ENCODE measurements at regions not wholly inside any gene's neighbourhood (a gene's known extent, or its start where the extent isn't known, plus 50 kb on each side); places are given as distances from the start of the nearest gene placed in this dataset.
A peak's percentile ranks its signal among the peaks of the same experiment; 100 is the strongest.

GRCh38 chr1:117271129-117271528, 60.4 kb upstream of the VTCN1 start:
- no peak for DNase-seq
- H3K36me3 ChIP-seq (replicated peaks; ENCODE audit: control insufficient read depth, insufficient read depth, low read length), result no peaks in the 10 kb centered on the region
- no peaks in the 10 kb centered on the region for H3K27me3 ChIP-seq (ENCODE audit: control insufficient read depth, insufficient read depth, low read length)
- H3K4me3 ChIP-seq (ENCODE audit: insufficient read depth, low read depth, low read length), result no peak overlapping the region

GRCh38 chr1:117270679-117271078, 60.0 kb upstream of the VTCN1 start:
- H3K36me3 ChIP-seq (replicated peaks; ENCODE audit: control insufficient read depth, insufficient read depth, low read length), result no peaks in the 10 kb centered on the region
- H3K27me3 ChIP-seq (ENCODE audit: control insufficient read depth, insufficient read depth, low read length), result no peaks in the 10 kb centered on the region
- DNase-seq, result no peak
- H3K4me3 ChIP-seq (ENCODE audit: insufficient read depth, low read depth, low read length), result no peak overlapping the region

GRCh38 chr1:117268535-117269455, 58.1 kb upstream of the VTCN1 start:
- H3K4me3 ChIP-seq (ENCODE audit: insufficient read depth, low read depth, low read length), result no peak overlapping the region
- DNase-seq, result peak; percentile 62
- H3K27me3 ChIP-seq (ENCODE audit: control insufficient read depth, insufficient read depth, low read length), result no peaks in the 10 kb centered on the region
- H3K36me3 ChIP-seq (replicated peaks; ENCODE audit: control insufficient read depth, insufficient read depth, low read length), result no peaks in the 10 kb centered on the region

GRCh38 chr1:117267232-117267774, 56.6 kb upstream of the VTCN1 start:
- Histone ChIP-seq H3K27me3 (ENCODE audit: control insufficient read depth, insufficient read depth, low read length) (no peaks in the 10 kb centered on the region), H3K36me3 (replicated peaks; ENCODE audit: control insufficient read depth, insufficient read depth, low read length) (no peaks in the 10 kb centered on the region), H3K4me3 (ENCODE audit: insufficient read depth, low read depth, low read length) (no peak overlapping the region)

GRCh38 chr1:117262976-117263375, 52.2 kb upstream of the VTCN1 start:
- no peak for DNase-seq
- Histone ChIP-seq H3K4me3 (ENCODE audit: insufficient read depth, low read depth, low read length) (no peak overlapping the region), H3K36me3 (replicated peaks; ENCODE audit: control insufficient read depth, insufficient read depth, low read length) (no peaks in the 10 kb centered on the region), H3K27me3 (ENCODE audit: control insufficient read depth, insufficient read depth, low read length) (no peaks in the 10 kb centered on the region)

More at GRCh38 chr1:117267232-117267774, 56.6 kb upstream of the VTCN1 start:
- DNase-seq, result no peak

GRCh38 chr1:117261424-117261785, 50.7 kb upstream of the VTCN1 start:
- no peaks in the 10 kb centered on the region for H3K36me3 ChIP-seq (replicated peaks; ENCODE audit: control insufficient read depth, insufficient read depth, low read length)
- no peaks in the 10 kb centered on the region for H3K27me3 ChIP-seq (ENCODE audit: control insufficient read depth, insufficient read depth, low read length)
- DNase-seq, result no peak
- H3K4me3 ChIP-seq (ENCODE audit: insufficient read depth, low read depth, low read length), result no peak overlapping the region

- no peaks in the 10 kb centered on the region for H3K27me3 ChIP-seq (ENCODE audit: control insufficient read depth, insufficient read depth, low read length)
- no peak for DNase-seq
- H3K4me3 ChIP-seq (ENCODE audit: insufficient read depth, low read depth, low read length), result no peak overlapping the region
- no peaks in the 10 kb centered on the region for H3K36me3 ChIP-seq (replicated peaks; ENCODE audit: control insufficient read depth, insufficient read depth, low read length)
Observed at GRCh38 chr1:117260761-117261423, 50.2 kb upstream of the VTCN1 start.
